ENCODE measurements at regions not wholly inside any gene's neighbourhood (a gene's known extent, or its start where the extent isn't known, plus 50 kb on each side); places are given as distances from the start of the nearest gene placed in this dataset.

DNA sequence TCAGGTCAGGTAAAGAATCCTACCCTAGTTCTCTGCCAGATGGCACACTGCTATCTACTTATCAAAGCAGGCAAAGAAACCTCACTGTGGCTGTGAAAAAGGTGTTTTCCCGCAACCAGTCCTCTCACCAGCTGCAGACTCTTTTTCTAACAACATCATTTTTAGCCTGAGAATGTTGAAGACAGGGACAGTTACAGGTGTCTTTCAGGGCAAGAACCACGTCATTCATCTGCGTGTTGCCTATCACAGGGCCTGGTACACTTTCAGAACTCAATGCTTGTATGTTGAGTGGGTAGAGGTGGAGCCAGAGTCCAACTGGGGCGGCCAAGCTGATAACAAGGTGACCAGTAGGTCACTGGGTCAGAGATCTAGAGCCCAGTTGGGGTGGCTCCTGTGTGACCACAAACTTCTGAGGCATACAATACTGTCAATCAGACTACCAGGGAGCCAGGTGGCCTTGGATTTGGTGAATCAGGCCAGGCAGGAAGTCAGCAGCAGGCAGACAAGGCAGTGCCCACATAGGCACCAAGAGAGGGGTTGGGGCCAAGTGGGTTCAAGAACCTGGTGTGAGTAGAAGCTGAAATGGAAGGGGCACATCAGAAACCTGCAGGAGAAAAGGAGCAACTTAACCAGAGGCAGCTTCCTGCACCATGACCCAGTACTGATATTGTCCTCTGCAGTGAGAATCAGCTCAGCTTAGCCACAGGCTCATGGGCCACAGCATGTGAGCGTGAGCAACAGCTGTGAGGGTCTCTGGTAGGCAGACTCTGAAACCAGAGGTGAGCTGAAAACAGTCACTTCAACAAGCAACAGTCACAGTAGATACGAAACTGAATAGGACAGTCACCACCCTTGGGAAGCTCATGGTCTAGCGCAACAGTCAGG lies 123.6 kb downstream of the DTL start:
- TF ChIP-seq, protein P1, sequence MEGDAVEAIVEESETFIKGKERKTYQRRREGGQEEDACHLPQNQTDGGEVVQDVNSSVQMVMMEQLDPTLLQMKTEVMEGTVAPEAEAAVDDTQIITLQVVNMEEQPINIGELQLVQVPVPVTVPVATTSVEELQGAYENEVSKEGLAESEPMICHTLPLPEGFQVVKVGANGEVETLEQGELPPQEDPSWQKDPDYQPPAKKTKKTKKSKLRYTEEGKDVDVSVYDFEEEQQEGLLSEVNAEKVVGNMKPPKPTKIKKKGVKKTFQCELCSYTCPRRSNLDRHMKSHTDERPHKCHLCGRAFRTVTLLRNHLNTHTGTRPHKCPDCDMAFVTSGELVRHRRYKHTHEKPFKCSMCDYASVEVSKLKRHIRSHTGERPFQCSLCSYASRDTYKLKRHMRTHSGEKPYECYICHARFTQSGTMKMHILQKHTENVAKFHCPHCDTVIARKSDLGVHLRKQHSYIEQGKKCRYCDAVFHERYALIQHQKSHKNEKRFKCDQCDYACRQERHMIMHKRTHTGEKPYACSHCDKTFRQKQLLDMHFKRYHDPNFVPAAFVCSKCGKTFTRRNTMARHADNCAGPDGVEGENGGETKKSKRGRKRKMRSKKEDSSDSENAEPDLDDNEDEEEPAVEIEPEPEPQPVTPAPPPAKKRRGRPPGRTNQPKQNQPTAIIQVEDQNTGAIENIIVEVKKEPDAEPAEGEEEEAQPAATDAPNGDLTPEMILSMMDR (IDR thresholded peaks at IDR 0.05) = no peak
- TF ChIP-seq POLR2A (IDR thresholded peaks at IDR 0.05) = no peak

Data from Peyer's patch (tissue), 4 donors.